Keratinocyte (primary cell): ENCODE measurements at regions not wholly inside any gene's neighbourhood (a gene's known extent, or its start where the extent isn't known, plus 50 kb on each side); places are given as distances from the start of the nearest gene placed in this dataset.

Experiments used
- CTCF ChIP-seq, 3 experiments: IDR thresholded peaks in 1 of 3; conservative IDR thresholded peaks in 1 of 3; optimal IDR thresholded peaks in 1 of 3; 2 replicates in 2 of 3; 3 replicates in 1 of 3; pipeline versions ENCODE3 to v1.5.1; 2011; ENCODE audit warnings: low read length in 3 of 3, mild to moderate bottlenecking in 3 of 3, moderate library complexity in 2 of 3, control low read depth in 1 of 3, inconsistent platforms in 1 of 3; ENCODE audit not compliant: insufficient read depth in 2 of 3; ENCODE audit errors: extremely low read depth in 1 of 3
- EZH2 ChIP-seq: IDR thresholded peaks from one replicate; pipeline ENCODE4 v1.6.1; 2012; ENCODE audit warnings: inconsistent platforms, mild to moderate bottlenecking, low read length, moderate library complexity

GRCh38 chr2:194443926-194444325 lies 1213.1 kb upstream of the SLC39A10 start:
- no peak for TF ChIP-seq CTCF (optimal IDR thresholded peaks at IDR 0.05 in 1 of 3, IDR thresholded peaks at IDR 0.05 in 1 of 3, conservative IDR thresholded peaks at IDR 0.05 in 1 of 3; ENCODE audit: extremely low read depth in 1 of 3, insufficient read depth in 2 of 3, low read length in 3 of 3)
- TF ChIP-seq EZH2: no peak
